GM19397 (cell line): ENCODE measurements at regions not wholly inside any gene's neighbourhood (a gene's known extent, or its start where the extent isn't known, plus 50 kb on each side); places are given as distances from the start of the nearest gene placed in this dataset.

Experiments
- ATAC-seq: cut with Tn5 transposase; IDR thresholded peaks from one replicate; pipeline ENCODE4 v1.9.1; 2021; ENCODE audit warnings: mild to moderate bottlenecking, moderate library complexity; ENCODE audit not compliant: unreplicated experiment

DNA sequence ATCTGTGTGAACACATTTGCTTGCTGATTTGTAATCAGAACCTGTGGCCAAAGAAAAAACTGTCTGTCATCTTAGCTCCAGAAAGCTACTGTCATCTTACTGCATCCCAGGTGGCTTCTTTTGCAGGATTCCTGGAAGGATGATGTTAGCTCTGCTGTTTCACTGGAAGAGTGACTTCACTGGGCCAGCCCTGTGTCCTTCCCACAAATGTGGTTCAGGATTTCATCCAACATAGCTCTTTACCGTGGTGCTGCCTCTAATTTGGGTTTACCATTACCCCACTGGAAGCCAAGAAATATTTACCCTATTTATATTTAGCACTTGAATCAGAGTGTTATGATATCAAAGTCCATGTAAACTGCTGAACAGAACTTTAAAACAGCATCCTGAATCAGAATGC, 501.0 kb downstream of the GADD45G start:
- ATAC-seq, result no peak

- no peak for ATAC-seq
Measured at GRCh38 chr9:90107040-90107725, 502.4 kb downstream of the GADD45G start.

- ATAC-seq, result no peak
Measured at GRCh38 chr9:90107726-90108655, 503.2 kb downstream of the GADD45G start.

- no peak for ATAC-seq
Measured at GRCh38 chr9:90112788-90113187, 508.0 kb downstream of the GADD45G start.

- ATAC-seq, result no peak
Measured at GRCh38 chr9:90114641-90115425, 510.0 kb downstream of the GADD45G start.

GRCh38 chr9:90121762-90122161, 517.0 kb downstream of the GADD45G start:
- ATAC-seq, result no peak

DNA sequence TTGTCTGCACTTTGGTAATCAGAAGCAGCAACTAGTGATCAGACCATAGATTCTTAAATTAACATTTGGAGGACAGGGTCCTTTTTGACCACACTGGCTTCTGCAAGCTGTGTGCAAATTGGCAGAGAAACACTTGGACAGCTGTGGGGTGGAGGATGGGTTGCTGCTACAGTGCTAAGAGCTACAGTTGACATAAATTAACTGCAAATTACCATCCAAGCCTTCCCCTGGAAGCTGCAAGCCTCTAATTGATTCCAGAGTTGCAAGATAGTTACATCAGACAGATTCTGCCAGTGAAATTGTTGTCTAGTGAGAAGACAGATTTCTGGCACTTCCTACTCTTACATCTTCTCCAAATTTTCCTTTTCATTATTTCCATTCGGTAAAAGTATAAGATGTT, 517.7 kb downstream of the DIRAS2 start:
- no peak for ATAC-seq

- ATAC-seq, result no peak
Measured at GRCh38 chr9:90127923-90128322, 514.7 kb downstream of the DIRAS2 start.

DNA sequence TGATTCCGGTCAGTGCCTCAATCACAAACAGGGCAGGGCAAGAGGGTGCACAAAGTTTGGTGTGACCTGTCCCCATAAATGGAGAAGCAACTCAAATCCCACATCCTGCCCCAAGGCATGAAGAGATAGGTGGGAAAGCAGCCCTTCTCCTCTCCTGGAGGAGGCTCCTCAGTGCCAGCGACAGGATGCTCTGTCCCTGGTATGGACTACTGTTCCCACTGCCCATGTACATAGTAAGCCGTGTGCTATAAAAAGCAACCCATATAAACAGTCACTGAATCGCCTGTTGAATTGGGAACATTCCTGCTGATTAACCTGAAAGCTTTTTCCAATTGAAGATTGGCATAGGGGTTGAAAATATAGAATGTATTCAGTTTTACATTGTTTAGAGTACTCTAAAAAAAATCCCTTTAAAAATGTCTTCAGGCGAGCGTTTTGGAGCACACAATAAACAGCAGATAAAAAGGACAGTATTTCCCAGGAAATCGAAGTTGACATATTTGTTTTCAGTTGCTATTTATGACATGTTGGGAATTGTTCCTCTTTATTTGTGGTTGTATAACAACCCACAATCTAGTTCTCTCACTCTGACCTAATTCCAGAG, 513.9 kb downstream of the DIRAS2 start:
- ATAC-seq, result no peak

DNA sequence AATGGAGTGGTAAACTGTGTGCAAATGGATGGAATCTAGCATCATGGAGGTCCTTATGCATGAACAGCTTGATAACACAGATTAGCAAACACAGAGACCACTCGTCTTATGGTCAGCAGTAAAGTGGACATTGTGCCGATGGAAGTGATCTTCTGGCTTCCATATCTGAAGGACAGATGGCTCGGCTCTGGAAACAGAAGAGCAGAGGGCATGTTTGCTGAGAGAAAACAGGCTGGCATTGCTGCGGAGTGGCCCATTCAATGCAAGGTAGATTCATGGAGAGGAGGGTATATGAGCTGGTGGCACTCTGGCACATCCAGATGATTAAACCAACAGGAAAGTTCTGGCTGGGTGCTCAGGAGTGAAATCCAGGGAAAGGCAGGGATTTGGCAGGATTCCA, 513.2 kb downstream of the DIRAS2 start:
- no peak for ATAC-seq

GRCh38 chr9:90131568-90131967, 511.1 kb downstream of the DIRAS2 start:
- no peak for ATAC-seq

- ATAC-seq, result no peak
Measured at GRCh38 chr9:90132866-90133265, 509.8 kb downstream of the DIRAS2 start.

DNA sequence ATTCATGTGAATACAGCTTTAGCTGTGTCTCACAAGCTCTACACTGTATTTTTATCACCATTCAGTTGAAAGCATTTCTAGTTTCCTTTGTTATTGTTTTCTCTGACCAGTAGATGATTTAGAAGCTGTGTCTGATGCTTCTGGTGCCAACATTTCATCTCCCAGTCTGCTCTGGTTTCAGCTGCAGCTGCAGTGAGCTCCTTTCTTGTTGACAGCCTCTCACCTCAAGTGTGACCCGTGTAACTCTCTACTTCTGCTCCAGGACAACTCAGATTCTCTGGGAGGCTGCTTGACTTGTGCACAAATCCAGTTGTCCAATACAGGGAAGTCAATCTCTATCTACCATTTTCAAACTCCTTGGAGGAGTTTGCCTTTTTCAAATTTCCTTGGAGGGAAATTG, 504.8 kb downstream of the DIRAS2 start:
- ATAC-seq, result no peak

DNA sequence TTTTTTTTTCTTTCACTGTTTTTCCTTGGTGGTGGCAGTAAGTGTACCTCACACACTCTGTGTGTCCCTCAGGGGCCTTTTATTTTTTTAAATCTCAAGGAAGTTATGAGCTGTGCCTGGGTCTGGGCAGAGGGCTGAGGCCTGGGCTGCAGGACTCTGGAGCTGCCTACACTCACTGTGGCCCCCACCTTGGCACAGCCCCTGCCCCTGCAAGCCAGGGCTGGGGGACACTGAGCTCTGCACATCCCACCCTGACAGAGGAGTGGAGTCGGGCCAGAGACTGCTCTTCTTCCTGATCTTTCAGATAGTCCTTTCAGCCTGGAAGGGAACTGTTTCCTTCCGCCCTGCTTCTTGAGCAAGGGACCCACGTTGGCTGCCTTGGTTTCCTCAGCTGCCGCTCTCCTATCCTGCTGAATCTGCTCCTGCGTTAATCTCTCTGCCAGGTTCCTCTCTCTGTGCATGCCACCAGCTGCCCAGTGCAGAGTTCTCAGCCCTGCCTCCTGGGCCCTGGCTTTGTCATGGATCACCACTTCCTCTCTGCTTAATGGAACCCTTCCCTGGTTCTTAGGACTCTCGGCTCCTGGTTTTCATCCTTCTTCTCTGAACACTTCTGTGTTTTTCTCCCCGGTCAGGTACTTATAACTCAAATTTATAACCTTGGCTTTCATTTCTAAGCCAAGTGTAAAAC, 502.3 kb downstream of the DIRAS2 start:
- ATAC-seq, result no peak

DNA sequence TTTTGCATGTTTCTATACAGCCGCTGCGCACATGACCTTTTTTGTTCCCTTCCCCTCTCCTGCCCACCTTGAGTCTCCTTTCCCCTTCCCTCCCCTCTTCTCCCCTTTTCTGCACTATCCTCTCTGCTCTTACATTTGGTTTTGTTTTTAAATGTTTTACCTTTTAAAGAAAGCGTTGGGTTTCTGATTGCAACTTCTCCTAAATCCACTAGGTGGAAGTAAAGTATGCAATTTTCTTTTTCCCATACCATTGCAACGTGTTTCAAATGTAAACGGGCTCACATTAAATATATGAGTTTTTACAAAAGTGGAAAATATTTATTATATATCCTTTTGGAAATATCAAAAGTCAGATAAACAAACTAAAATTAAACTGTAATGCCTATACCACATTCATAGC, 500.9 kb downstream of the DIRAS2 start:
- no peak for ATAC-seq

DNA sequence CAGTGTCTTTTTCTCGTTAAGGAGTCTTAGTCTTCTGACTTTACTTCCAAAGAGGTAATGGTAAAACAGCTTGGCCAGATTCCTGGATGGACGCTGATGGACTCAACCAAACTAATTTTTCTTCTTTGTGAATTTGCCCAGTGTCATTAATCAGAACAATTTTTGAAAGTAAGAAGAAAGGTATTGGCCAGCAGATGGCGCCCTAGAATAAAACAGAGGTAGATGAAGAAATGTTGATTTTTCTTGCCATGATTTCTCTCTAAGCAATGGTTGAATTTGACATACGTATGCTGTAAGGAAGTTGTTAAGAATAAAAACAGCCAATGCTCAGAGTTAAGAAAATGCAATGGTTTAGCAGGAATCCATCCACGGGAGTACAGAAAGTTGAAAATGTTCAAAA, 500.0 kb downstream of the DIRAS2 start:
- ATAC-seq, result no peak

DNA sequence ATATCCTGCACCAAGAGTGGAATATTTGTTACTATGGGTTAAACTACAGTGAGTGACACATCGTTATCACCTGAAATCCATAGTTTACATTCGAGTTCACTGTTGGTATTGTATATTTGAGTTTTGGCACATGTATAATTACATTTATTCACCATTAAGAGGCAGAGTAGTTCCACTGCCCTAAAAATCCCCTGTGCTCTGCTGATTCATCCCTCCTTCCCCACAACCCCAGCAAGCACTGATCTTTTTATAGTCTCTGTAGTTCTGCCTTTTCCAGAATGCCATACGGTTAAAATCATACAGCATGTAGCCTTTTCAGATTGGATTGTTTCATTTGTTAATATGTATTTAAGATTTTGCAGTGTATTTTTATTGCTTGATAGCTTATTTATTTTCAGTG, 495.2 kb downstream of the DIRAS2 start:
- no peak for ATAC-seq

DNA sequence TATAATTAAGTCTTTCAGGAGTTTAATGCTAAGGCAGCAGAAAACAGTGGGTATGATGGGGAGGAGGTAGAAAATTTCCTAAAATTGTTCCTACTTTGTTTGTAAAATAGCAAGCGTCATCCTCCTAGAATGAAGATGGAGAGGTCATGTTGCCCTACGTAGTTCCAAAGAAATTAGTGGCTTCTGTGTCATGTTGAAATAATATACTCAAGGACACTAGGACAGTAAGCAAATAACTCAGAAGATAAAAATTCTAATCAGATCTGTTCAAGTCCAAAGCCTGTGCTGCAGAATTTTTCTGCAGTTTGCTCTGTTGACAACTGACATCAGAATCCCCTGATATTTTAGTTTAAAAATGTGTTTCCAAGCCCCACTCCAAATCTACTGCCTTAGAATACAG, 486.3 kb downstream of the DIRAS2 start:
- no peak for ATAC-seq

GRCh38 chr9:90162326-90162725, 480.3 kb downstream of the DIRAS2 start:
- ATAC-seq, result no peak

- ATAC-seq, result no peak
Measured at GRCh38 chr9:90162819-90163218, 479.8 kb downstream of the DIRAS2 start.
